Gastroesophageal sphincter (tissue), 4 donors: ENCODE measurements at regions not wholly inside any gene's neighbourhood (a gene's known extent, or its start where the extent isn't known, plus 50 kb on each side); places are given as distances from the start of the nearest gene placed in this dataset.

Experiments
- ATAC-seq: fragments of 150-250 bp; one replicate; pipeline ENCODE4 v1.9.1; 2016; ENCODE audit warnings: mild to moderate bottlenecking, moderate library complexity
- H3K27ac ChIP-seq, 4 donors: fragments of 200-600 bp; sonication (generic) in 3 of 4; 1 replicate in 3 of 4; 2 replicates in 1 of 4; pipeline ENCODE4 v1.5.1; 2016 to 2019
- H3K27me3 ChIP-seq: fragments of 200-600 bp; sonication (generic); one replicate; pipeline ENCODE4 v1.5.1; 2019
- H3K36me3 ChIP-seq, 2 donors: fragments of 200-600 bp; sonication (generic); one replicate each; pipeline ENCODE4 v1.5.1; 2019; ENCODE audit warnings: control low read depth in 1 of 2
- H3K4me1 ChIP-seq, 3 donors: fragments of 200-600 bp; sonication (generic); 1 replicate in 2 of 3; 2 replicates in 1 of 3; pipeline ENCODE4 v1.5.1; 2016 to 2019; ENCODE audit warnings: control low read depth in 2 of 3
- H3K4me3 ChIP-seq, 2 donors: fragments of 200-600 bp; sonication (generic); one replicate each; pipeline ENCODE4 v1.5.1; 2019; ENCODE audit warnings: mild to moderate bottlenecking in 1 of 2, moderate library complexity in 1 of 2
- H3K9me3 ChIP-seq, 3 donors: fragments of 200-600 bp; sonication (generic); one replicate each; pipeline ENCODE4 v1.5.1; 2017 to 2019; ENCODE audit warnings: control low read depth in 2 of 3
- EP300 ChIP-seq: sonication (generic); formaldehyde crosslinking; IDR thresholded peaks from one replicate; pipeline ENCODE4 v1.6.1; 2017; ENCODE audit warnings: antibody characterized with exemption, mild to moderate bottlenecking
- POLR2A ChIP-seq, 2 donors: fragments of 450-650 bp; IDR thresholded peaks; one replicate each; pipeline ENCODE4 v1.6.1; 2017; ENCODE audit warnings: antibody characterized with exemption in 2 of 2, mild to moderate bottlenecking in 2 of 2, moderate library complexity in 1 of 2
- POLR2AphosphoS5 ChIP-seq: sonication (generic); formaldehyde crosslinking; IDR thresholded peaks from one replicate; pipeline ENCODE4 v1.6.1; 2017; ENCODE audit warnings: antibody characterized with exemption
- WGBS, 2 donors: methylation state at CpG; one replicate each; pipeline ENCODE4 v1.1.5; 2018; ENCODE audit warnings: low coverage in 1 of 2; 5-methylcytosine and 5-hydroxymethylcytosine counted together
- TF ChIP-seq, protein P1 (sequence below), 4 experiments: fragments of 200-600 bp in 2 of 4; fragments of 450-650 bp in 2 of 4; sonication (generic) in 1 of 4; IDR thresholded peaks; one replicate each; pipeline ENCODE4 v1.5.1; 2017 to 2019; ENCODE audit warnings: antibody characterized with exemption in 4 of 4, mild to moderate bottlenecking in 2 of 4, moderate library complexity in 2 of 4

DNA sequence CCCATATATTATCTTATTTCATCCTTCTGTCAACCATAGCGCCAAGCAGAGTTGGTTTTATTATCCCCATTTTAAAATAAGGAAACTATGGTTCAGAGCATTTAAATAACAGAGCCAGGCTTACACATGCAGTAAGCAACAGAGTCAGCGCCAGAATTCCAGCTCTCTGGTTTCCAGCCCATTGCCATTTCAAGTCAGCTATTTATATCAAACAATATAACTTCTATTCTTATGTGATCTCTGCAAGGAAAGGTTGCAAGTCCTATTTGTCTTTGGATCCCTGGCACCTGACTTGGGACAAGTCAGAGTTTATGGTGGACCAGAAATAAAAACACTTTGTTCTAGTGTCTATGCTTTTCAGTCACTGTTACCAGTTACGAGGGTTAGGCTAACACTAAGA lies 174.1 kb upstream of the EEA1 start:
- ATAC-seq = peak; percentile 40
- Histone ChIP-seq H3K27ac (peak overlapping the region; percentile 82 to 92 (median 82)), H3K27me3 (no peaks in the 10 kb centered on the region), H3K36me3 (no peaks in the 10 kb centered on the region), H3K4me3 (no peak overlapping the region), H3K4me1 (peaks cover 0 to 61% (median 16%) of the 10 kb centered on the region in 3 donors), H3K9me3 (no peaks in the 10 kb centered on the region)
- no peak for TF ChIP-seq POLR2A (IDR thresholded peaks at IDR 0.05)
- TF ChIP-seq EP300 = no peak
- TF ChIP-seq, protein P1, sequence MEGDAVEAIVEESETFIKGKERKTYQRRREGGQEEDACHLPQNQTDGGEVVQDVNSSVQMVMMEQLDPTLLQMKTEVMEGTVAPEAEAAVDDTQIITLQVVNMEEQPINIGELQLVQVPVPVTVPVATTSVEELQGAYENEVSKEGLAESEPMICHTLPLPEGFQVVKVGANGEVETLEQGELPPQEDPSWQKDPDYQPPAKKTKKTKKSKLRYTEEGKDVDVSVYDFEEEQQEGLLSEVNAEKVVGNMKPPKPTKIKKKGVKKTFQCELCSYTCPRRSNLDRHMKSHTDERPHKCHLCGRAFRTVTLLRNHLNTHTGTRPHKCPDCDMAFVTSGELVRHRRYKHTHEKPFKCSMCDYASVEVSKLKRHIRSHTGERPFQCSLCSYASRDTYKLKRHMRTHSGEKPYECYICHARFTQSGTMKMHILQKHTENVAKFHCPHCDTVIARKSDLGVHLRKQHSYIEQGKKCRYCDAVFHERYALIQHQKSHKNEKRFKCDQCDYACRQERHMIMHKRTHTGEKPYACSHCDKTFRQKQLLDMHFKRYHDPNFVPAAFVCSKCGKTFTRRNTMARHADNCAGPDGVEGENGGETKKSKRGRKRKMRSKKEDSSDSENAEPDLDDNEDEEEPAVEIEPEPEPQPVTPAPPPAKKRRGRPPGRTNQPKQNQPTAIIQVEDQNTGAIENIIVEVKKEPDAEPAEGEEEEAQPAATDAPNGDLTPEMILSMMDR (IDR thresholded peaks at IDR 0.05) = peak in 1 of 4 experiments; percentile 0
- TF ChIP-seq POLR2AphosphoS5 = no peak
- 36 to 48% methylated on average over 3 of the region's 3 CpGs for WGBS, 2 donors

DNA sequence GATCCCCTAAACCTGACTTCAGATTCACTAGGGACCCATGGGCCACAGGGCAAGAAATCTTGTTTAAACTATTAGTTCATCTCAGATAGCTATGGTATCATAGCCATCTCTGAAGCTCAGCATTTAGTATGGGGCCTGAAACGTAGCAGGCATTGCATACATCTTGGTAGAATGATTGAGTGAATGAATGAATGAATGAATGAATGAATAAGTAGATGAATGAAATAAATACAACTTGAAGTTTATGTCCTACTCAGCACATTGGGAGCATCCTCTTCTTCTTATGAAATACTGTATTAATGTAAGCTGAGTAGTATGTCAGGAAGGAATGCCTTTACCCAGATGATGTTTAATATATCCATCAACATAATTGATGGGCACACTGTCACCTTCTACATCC lies 175.4 kb upstream of the EEA1 start:
- TF ChIP-seq POLR2AphosphoS5 (no peak), POLR2A (IDR thresholded peaks at IDR 0.05) (no peak), EP300 (no peak)
- TF ChIP-seq, protein P1 (IDR thresholded peaks at IDR 0.05) = no peak
- H3K4me1 ChIP-seq = peaks cover 8 to 75% (median 23%) of the 10 kb centered on the region in 3 donors
- H3K9me3 ChIP-seq = no peaks in the 10 kb centered on the region
- H3K36me3 ChIP-seq = no peaks in the 10 kb centered on the region
- no peaks in the 10 kb centered on the region for H3K27me3 ChIP-seq
- peak overlapping the region; percentile 48 to 92 (median 82) for H3K27ac ChIP-seq
- no peak for ATAC-seq
- WGBS, 2 donors = 75 to 100% methylated on average over 1 of the region's 1 CpG
- H3K4me3 ChIP-seq = no peak overlapping the region

DNA sequence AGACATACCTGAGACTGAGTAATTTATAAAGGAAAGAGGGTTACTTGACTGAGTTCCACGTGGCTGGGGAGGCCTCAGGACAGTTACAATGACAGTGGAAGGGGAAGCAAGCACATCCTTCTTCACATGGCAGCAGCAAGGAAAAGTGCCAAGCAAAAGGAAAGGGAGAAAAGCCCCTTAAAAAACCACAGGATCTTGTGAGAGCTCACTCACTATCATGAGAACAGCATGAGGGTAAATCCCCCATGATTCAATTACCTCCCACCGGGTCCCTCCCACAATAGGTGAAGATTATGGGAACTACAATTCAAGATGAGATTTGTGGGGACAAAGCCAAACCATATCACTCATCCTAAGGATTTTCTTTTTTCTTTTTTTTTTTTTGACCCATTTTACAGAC lies 177.8 kb upstream of the EEA1 start:
- peaks cover 8 to 70% (median 23%) of the 10 kb centered on the region in 3 donors for H3K4me1 ChIP-seq
- no peaks in the 10 kb centered on the region for H3K27me3 ChIP-seq
- H3K36me3 ChIP-seq = no peaks in the 10 kb centered on the region
- H3K9me3 ChIP-seq = no peaks in the 10 kb centered on the region
- no peak overlapping the region for H3K4me3 ChIP-seq
- H3K27ac ChIP-seq = peak overlapping the region in 2 of 4 donors; percentile 76 to 77
- WGBS, 2 donors = 33 to 67% methylated on average over 1 to 2 of the region's 2 CpGs
- no peak for ATAC-seq
- TF ChIP-seq POLR2A (IDR thresholded peaks at IDR 0.05) (no peak), EP300 (no peak), POLR2AphosphoS5 (no peak)
- TF ChIP-seq, protein P1 (IDR thresholded peaks at IDR 0.05) = no peak

DNA sequence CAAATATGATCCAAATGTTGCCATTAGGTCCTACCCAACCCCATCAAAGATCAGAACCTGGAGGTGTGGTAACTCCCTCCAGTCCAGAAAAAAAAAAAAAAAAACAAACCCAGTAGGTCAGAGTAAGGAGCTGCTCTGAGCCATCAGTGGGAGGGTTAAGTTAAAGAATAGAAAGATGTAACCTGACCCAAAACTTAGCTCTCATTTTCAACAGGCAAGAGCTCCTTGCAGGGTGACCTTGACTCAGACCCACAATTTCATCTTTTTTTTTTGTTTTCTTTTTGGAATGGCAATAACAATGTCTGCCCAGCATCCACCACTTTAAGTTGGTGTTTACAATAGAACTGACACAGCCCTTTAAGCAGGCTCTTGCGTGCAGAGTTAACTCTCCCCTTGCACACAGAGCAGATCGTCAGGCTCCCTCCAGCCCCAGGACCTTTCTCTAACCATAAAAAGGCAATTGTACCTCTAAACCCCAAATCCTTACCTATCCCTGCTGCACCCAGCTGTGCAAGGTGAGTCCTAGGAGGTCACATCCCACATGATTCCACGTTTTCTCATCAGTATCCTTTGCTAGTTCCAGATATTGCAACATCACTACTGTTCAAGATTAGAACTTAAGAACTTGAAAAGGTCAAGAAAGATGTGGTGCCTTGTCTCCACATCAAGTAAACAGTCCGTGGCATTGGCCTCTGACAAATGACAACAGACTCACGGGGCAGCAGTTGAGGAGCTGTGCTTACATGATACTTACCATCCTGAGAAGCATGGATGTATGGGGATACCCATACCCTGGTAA lies 178.6 kb upstream of the EEA1 start:
- Histone ChIP-seq H3K4me1 (peaks cover 8 to 63% (median 20%) of the 10 kb centered on the region in 3 donors), H3K27ac (peak overlapping the region; percentile 61 to 77 (median 73)), H3K4me3 (no peak overlapping the region), H3K9me3 (no peaks in the 10 kb centered on the region), H3K27me3 (no peaks in the 10 kb centered on the region), H3K36me3 (no peaks in the 10 kb centered on the region)
- WGBS, 2 donors = 26 to 81% methylated on average over 4 to 5 of the region's 5 CpGs
- TF ChIP-seq POLR2AphosphoS5 (no peak), POLR2A (IDR thresholded peaks at IDR 0.05) (no peak), EP300 (no peak)
- TF ChIP-seq, protein P1 (IDR thresholded peaks at IDR 0.05) = no peak
- ATAC-seq = no peak

DNA sequence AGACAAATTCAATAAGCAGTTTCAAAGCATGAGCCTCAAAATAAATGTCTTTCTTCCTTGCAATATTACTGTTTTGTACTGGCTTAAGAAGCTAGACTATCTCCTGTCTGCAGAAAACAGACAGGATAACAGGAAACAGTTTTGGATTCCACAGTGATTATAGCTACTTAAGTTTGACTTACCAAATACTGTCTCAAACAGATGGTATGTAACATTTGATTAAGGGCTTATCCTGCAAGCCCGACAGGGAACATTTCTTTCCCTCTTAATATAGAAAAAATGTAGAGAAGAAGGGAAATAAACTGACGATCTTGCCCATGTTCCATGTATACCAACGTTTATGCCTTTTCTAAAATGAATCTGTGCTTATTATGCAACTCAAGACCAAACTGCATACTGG lies 179.9 kb upstream of the EEA1 start:
- H3K27me3 ChIP-seq = no peaks in the 10 kb centered on the region
- no peak overlapping the region for H3K4me3 ChIP-seq
- WGBS, 2 donors = 0 to 14% methylated on average over 3 of the region's 3 CpGs
- TF ChIP-seq, protein P1 (IDR thresholded peaks at IDR 0.05) = no peak
- TF ChIP-seq POLR2AphosphoS5 = no peak
- TF ChIP-seq EP300 = no peak
- TF ChIP-seq POLR2A (IDR thresholded peaks at IDR 0.05) = no peak
- H3K9me3 ChIP-seq = no peaks in the 10 kb centered on the region
- peak overlapping the region; percentile 61 to 77 (median 73) for H3K27ac ChIP-seq
- ATAC-seq = no peak
- no peaks in the 10 kb centered on the region for H3K36me3 ChIP-seq
- H3K4me1 ChIP-seq = peaks cover 10 to 66% (median 14%) of the 10 kb centered on the region in 3 donors
